Stimulated activated memory B cell treated with anti-CD40 and anti-IgM and Interleukin-4, amounts not matched to agents 10 μg/mL and 1 μg/mL and 100 μg/mL, for 72 hours (primary cell): ENCODE measurements at regions not wholly inside any gene's neighbourhood (a gene's known extent, or its start where the extent isn't known, plus 50 kb on each side); places are given as distances from the start of the nearest gene placed in this dataset.

Experiments used
- ATAC-seq: fragments of 150-1000 bp; cut with Tn5 transposase; 2 replicates; pipeline ENCODE4 v1.10.0; 2021
- H3K27ac Mint-ChIP-seq: one replicate; pipeline ENCODE4 v1.8.0; 2022; ENCODE audit warnings: mild to moderate bottlenecking, mixed read lengths
- H3K27me3 Mint-ChIP-seq: one replicate; pipeline ENCODE4 v1.8.0; 2022; ENCODE audit warnings: mixed read lengths
- H3K36me3 Mint-ChIP-seq: one replicate; pipeline ENCODE4 v1.8.0; 2022; ENCODE audit warnings: mixed read lengths
- H3K4me1 Mint-ChIP-seq: one replicate; pipeline ENCODE4 v1.8.0; 2022; ENCODE audit warnings: mixed read lengths
- H3K4me3 Mint-ChIP-seq: one replicate; pipeline ENCODE4 v1.8.0; 2022; ENCODE audit warnings: mild to moderate bottlenecking, moderate library complexity, mixed read lengths
- H3K9me3 Mint-ChIP-seq: one replicate; pipeline ENCODE4 v1.8.0; 2022; ENCODE audit warnings: mixed read lengths

- Mint-ChIP-seq H3K9me3 (peaks cover 3% of the 10 kb centered on the region), H3K27me3 (peaks cover 9% of the 10 kb centered on the region), H3K4me3 (no peak overlapping the region), H3K27ac (peak overlapping the region; percentile 81), H3K4me1 (peaks cover 26% of the 10 kb centered on the region), H3K36me3 (peaks cover 5% of the 10 kb centered on the region)
- ATAC-seq = no peak
Observed at GRCh38 chr4:14856934-14857235, 145.4 kb upstream of the CPEB2 start.

DNA sequence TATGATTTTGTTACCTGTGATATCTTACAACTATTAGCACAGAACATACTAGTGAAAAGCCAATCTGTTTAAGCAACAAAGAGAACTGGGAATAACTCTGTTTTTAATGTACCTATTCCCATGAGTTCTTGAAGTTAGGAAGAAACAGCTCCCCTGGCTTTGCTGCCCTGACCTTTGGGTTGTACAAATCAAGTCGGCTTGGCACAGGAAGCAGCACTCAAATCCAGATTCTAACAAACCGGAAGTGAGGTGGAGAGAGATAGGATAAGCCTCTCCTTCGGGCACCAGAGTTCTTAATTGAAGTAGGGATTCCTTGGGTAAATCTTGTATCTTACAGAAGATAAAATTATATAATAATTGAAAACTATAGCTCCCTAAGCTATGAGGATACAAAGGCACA, 144.8 kb upstream of the CPEB2 start:
- peak overlapping the region; percentile 81 for H3K27ac Mint-ChIP-seq
- no peak for ATAC-seq
- H3K36me3 Mint-ChIP-seq = peaks cover 1% of the 10 kb centered on the region
- H3K4me1 Mint-ChIP-seq = peaks cover 26% of the 10 kb centered on the region
- peaks cover 1% of the 10 kb centered on the region for H3K9me3 Mint-ChIP-seq
- H3K27me3 Mint-ChIP-seq = peaks cover 4% of the 10 kb centered on the region
- no peak overlapping the region for H3K4me3 Mint-ChIP-seq

GRCh38 chr4:14857981-14858380, 144.3 kb upstream of the CPEB2 start:
- peaks cover 26% of the 10 kb centered on the region for H3K4me1 Mint-ChIP-seq
- no peak for ATAC-seq
- H3K27me3 Mint-ChIP-seq = no peaks in the 10 kb centered on the region
- H3K36me3 Mint-ChIP-seq = no peaks in the 10 kb centered on the region
- no peak overlapping the region for H3K4me3 Mint-ChIP-seq
- H3K9me3 Mint-ChIP-seq = no peaks in the 10 kb centered on the region
- H3K27ac Mint-ChIP-seq = no peak overlapping the region

DNA sequence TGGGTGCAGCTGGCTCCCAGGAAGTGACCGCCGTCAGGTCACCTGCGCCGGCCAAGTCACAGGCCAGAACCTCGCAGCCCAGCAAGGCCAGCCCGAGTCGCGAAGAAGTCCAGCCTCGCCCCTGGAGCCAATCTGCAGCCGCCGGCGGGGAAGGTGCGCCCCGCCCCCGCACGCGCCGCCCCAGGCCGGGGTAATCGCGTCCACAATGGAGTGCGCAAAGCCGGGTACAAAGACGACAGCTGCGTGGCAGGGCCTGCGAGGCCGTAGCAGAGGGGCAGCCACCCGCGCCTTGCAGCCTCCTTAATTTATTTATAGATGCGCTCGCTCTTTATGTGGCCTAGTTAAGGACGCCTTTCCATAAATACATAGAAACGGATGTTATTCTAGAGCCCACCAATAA, 139.4 kb upstream of the CPEB2 start:
- Mint-ChIP-seq H3K4me1 (peaks cover 6% of the 10 kb centered on the region), H3K27ac (no peak overlapping the region), H3K27me3 (peaks cover 8% of the 10 kb centered on the region), H3K9me3 (no peaks in the 10 kb centered on the region), H3K4me3 (no peak overlapping the region), H3K36me3 (no peaks in the 10 kb centered on the region)
- ATAC-seq = peak; percentile 48

DNA sequence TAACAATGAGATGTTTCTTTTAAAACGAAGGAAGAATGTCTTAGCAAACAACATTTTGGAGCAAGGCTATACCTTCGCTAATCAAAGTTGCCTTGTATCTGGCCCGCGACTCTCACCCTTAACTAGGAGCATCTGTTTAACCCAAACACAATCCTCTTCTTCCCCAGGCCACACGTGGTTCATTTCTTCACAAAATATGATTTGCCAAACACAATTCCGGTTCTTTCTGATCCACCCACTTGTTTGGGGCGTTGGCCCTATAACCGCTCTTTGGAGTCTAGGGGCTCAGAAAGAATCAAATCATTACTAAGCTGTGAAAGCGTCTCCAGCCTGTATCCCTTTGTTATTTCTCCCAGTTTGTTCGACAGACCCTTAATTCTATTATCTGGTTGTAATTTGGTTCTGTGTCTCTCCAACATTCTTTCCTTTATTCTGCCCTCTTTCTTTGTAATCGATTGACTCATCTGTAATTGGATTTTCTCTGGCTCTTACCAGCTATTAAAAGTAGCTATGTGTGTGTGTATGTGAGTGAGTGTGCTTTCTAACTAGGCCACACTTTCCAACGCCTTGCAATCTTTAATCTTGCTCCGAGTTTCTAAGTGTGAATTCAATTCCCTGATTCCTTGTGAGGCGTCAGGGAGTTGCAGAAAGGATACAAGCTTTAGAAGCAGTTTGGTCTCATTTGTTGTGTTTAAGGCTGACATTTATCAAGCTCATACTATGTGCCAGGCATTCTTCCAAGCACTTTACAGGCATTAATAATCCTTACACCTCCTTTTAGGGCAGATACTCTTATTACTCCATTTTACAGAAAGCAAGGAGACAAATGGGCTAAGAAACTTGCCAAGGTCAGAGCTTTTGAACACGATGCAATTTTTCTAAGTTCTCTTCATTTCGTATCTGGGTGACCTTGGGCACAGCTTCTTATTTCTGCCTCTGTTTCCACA, 138.6 kb upstream of the CPEB2 start:
- H3K9me3 Mint-ChIP-seq = no peaks in the 10 kb centered on the region
- H3K27ac Mint-ChIP-seq = no peak overlapping the region
- no peaks in the 10 kb centered on the region for H3K4me1 Mint-ChIP-seq
- no peak overlapping the region for H3K4me3 Mint-ChIP-seq
- H3K27me3 Mint-ChIP-seq = peaks cover 8% of the 10 kb centered on the region
- ATAC-seq = no peak
- no peaks in the 10 kb centered on the region for H3K36me3 Mint-ChIP-seq

- no peaks in the 10 kb centered on the region for H3K36me3 Mint-ChIP-seq
- no peak overlapping the region for H3K27ac Mint-ChIP-seq
- H3K4me1 Mint-ChIP-seq = no peaks in the 10 kb centered on the region
- ATAC-seq = no peak
- H3K9me3 Mint-ChIP-seq = no peaks in the 10 kb centered on the region
- no peak overlapping the region for H3K4me3 Mint-ChIP-seq
- H3K27me3 Mint-ChIP-seq = peaks cover 15% of the 10 kb centered on the region
Observed at GRCh38 chr4:14864365-14865030, 137.8 kb upstream of the CPEB2 start.

- no peaks in the 10 kb centered on the region for H3K36me3 Mint-ChIP-seq
- no peak for ATAC-seq
- H3K27ac Mint-ChIP-seq = no peak overlapping the region
- peaks cover 16% of the 10 kb centered on the region for H3K27me3 Mint-ChIP-seq
- no peaks in the 10 kb centered on the region for H3K4me1 Mint-ChIP-seq
- no peaks in the 10 kb centered on the region for H3K9me3 Mint-ChIP-seq
- no peak overlapping the region for H3K4me3 Mint-ChIP-seq
Observed at GRCh38 chr4:14865031-14865366, 137.3 kb upstream of the CPEB2 start.

DNA sequence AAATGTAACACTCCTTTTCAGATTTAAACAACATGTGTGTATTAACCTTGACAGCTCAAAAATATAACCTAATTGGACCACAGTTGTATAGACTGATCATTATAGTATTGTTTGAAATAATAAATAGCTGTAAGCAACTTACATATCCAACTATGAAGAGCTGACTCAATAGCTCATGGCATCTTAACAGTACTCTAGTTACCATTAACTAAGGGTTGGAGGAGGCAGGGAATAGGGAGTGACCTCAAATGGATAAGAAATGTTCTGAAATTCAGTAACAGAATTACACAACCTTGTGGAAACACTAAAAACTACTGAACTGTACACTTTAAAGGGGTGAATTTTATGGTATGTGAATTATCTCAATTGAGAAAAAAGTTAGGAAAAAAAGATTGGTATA, 136.5 kb upstream of the CPEB2 start:
- Mint-ChIP-seq H3K36me3 (no peaks in the 10 kb centered on the region), H3K27ac (no peak overlapping the region), H3K4me1 (no peaks in the 10 kb centered on the region), H3K27me3 (peaks cover 16% of the 10 kb centered on the region), H3K9me3 (no peaks in the 10 kb centered on the region), H3K4me3 (no peak overlapping the region)
- ATAC-seq = no peak

- H3K9me3 Mint-ChIP-seq = no peaks in the 10 kb centered on the region
- no peaks in the 10 kb centered on the region for H3K4me1 Mint-ChIP-seq
- no peaks in the 10 kb centered on the region for H3K36me3 Mint-ChIP-seq
- H3K27me3 Mint-ChIP-seq = peaks cover 16% of the 10 kb centered on the region
- ATAC-seq = no peak
- H3K4me3 Mint-ChIP-seq = no peak overlapping the region
- H3K27ac Mint-ChIP-seq = no peak overlapping the region
Observed at GRCh38 chr4:14867847-14868246, 134.4 kb upstream of the CPEB2 start.

DNA sequence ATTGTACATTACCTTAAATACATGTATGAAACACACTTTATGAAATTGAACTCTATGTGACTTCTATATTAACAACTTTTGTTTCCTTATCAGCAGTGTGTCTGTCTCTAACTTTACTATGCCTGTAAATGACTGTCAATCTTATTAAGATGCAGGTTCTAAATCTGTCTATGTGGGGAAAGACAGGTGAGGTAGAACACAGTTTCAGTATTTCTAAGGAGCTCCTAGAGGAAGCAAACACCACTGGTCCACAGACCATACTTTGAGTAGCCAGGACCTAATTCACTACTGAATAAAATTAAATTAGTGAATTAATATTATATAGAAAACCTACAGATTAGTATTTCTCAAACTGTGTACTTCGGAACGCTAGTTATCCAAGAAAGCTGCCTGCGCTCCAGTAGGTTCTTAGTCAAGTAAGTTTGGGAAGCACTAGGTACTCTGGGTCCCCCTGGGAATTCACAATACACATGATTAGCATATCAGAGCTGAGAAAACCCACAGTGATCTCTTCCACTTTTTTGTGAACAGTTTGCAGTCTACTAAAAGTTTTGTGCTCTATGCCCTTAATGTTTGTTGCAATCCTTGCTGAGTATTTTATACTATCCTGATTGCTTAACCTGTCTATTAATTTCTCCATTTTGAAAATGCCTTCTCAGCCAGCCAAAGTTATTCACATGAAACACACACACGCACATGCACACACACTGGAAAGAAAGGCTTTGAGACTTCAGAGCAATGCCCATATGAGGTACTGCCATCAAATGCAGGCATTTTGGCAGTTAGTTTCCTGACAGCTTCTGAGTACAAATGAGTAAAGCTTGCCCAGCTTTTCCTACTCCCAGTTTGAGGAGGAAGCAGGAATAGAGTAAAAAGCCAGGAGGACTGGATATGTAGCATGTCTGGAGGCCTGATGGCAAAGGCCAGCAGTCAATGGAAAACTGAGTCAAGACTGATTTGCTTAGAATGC, 133.6 kb upstream of the CPEB2 start:
- no peaks in the 10 kb centered on the region for H3K4me1 Mint-ChIP-seq
- H3K36me3 Mint-ChIP-seq = no peaks in the 10 kb centered on the region
- peaks cover 9% of the 10 kb centered on the region for H3K27me3 Mint-ChIP-seq
- H3K9me3 Mint-ChIP-seq = no peaks in the 10 kb centered on the region
- no peak for ATAC-seq
- H3K27ac Mint-ChIP-seq = no peak overlapping the region
- H3K4me3 Mint-ChIP-seq = no peak overlapping the region

- H3K4me1 Mint-ChIP-seq = no peaks in the 10 kb centered on the region
- no peak overlapping the region for H3K4me3 Mint-ChIP-seq
- H3K27me3 Mint-ChIP-seq = peaks cover 8% of the 10 kb centered on the region
- H3K36me3 Mint-ChIP-seq = no peaks in the 10 kb centered on the region
- no peak overlapping the region for H3K27ac Mint-ChIP-seq
- ATAC-seq = no peak
- peaks cover 3% of the 10 kb centered on the region for H3K9me3 Mint-ChIP-seq
Observed at GRCh38 chr4:14871676-14872430, 130.4 kb upstream of the CPEB2 start.

GRCh38 chr4:14874990-14875389, 127.3 kb upstream of the CPEB2 start:
- no peak overlapping the region for H3K4me3 Mint-ChIP-seq
- no peaks in the 10 kb centered on the region for H3K36me3 Mint-ChIP-seq
- peaks cover 8% of the 10 kb centered on the region for H3K4me1 Mint-ChIP-seq
- H3K27me3 Mint-ChIP-seq = no peaks in the 10 kb centered on the region
- H3K9me3 Mint-ChIP-seq = peaks cover 3% of the 10 kb centered on the region
- peak; percentile 32 for ATAC-seq
- no peak overlapping the region for H3K27ac Mint-ChIP-seq

GRCh38 chr4:14877246-14878225, 124.7 kb upstream of the CPEB2 start:
- peaks cover 3% of the 10 kb centered on the region for H3K9me3 Mint-ChIP-seq
- H3K4me3 Mint-ChIP-seq = no peak overlapping the region
- ATAC-seq = peak; percentile 37
- H3K36me3 Mint-ChIP-seq = no peaks in the 10 kb centered on the region
- H3K27me3 Mint-ChIP-seq = no peaks in the 10 kb centered on the region
- peaks cover 8% of the 10 kb centered on the region for H3K4me1 Mint-ChIP-seq
- no peak overlapping the region for H3K27ac Mint-ChIP-seq

GRCh38 chr4:14878681-14879080, 123.6 kb upstream of the CPEB2 start:
- no peak for ATAC-seq
- Mint-ChIP-seq H3K4me1 (peaks cover 8% of the 10 kb centered on the region), H3K4me3 (no peak overlapping the region), H3K27me3 (no peaks in the 10 kb centered on the region), H3K27ac (no peak overlapping the region), H3K9me3 (peaks cover 3% of the 10 kb centered on the region), H3K36me3 (no peaks in the 10 kb centered on the region)
